ENCODE measurements at regions not wholly inside any gene's neighbourhood (a gene's known extent, or its start where the extent isn't known, plus 50 kb on each side); places are given as distances from the start of the nearest gene placed in this dataset.
"Not testable (repeated sequence)": the region's sequence is repeated elsewhere in the genome, so short reads cannot be mapped to it uniquely, and the experiment has no call there.

DNA sequence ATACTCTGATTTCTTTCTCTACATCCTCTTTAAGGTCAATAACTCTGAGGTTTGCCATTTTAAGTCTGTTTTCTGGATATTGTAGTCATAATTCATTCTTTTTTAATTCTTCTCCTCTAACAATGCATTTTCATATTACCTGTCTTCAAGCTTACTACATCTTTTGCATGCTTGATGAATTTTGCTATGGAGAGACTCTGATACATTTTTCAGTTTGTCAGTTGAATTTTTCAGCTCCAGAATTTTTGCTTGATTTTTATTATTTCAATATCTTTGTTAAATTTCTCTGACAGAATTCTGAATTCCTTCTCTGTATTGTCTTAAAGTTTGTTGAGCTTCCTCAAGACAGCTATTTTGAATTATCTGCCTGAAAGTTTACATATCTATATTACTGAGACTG lies 159.8 kb upstream of the ST8SIA4 start:
- no peaks in the 10 kb centered on the region for H3K36me3 Mint-ChIP-seq (ENCODE audit: low read depth)
- no peak overlapping the region for H3K4me3 Mint-ChIP-seq
- no peak for DNase-seq
- TF ChIP-seq, protein P1, sequence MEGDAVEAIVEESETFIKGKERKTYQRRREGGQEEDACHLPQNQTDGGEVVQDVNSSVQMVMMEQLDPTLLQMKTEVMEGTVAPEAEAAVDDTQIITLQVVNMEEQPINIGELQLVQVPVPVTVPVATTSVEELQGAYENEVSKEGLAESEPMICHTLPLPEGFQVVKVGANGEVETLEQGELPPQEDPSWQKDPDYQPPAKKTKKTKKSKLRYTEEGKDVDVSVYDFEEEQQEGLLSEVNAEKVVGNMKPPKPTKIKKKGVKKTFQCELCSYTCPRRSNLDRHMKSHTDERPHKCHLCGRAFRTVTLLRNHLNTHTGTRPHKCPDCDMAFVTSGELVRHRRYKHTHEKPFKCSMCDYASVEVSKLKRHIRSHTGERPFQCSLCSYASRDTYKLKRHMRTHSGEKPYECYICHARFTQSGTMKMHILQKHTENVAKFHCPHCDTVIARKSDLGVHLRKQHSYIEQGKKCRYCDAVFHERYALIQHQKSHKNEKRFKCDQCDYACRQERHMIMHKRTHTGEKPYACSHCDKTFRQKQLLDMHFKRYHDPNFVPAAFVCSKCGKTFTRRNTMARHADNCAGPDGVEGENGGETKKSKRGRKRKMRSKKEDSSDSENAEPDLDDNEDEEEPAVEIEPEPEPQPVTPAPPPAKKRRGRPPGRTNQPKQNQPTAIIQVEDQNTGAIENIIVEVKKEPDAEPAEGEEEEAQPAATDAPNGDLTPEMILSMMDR (IDR thresholded peaks at IDR 0.05), result no peak
- no peaks in the 10 kb centered on the region; the same call in 1 of the 2 replicates for H3K27me3 Mint-ChIP-seq (ENCODE audit: insufficient read depth)
- no peak overlapping the region for H3K27ac Mint-ChIP-seq
- H3K4me1 Mint-ChIP-seq (ENCODE audit: low read depth), result no peaks in the 10 kb centered on the region
- H3K9me3 Mint-ChIP-seq, result peaks cover 26% of the 10 kb centered on the region

DNA sequence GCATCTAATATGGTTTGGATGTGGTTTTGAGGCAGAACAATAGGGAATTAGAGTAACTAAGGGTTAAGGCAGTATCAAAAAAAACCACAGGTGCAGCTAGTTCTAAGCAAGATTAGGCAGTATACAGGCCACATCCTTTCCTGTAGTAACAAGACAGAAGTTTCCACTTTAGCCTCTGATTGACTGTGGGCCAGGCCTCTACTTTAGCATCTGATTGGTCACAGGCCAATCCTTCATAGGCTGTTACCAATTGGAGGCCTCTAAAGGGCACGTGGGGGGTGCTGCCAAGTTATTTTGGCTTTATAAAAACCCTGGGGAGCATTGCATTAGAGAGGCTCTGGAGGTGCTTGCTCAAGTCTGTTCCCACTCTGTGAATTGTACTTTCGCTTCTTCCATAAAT lies 144.1 kb upstream of the ST8SIA4 start:
- H3K27me3 Mint-ChIP-seq (ENCODE audit: insufficient read depth), result no peaks in the 10 kb centered on the region
- H3K4me1 Mint-ChIP-seq (ENCODE audit: low read depth), result no peaks in the 10 kb centered on the region
- no peak overlapping the region for H3K4me3 Mint-ChIP-seq
- H3K27ac Mint-ChIP-seq, result no peak overlapping the region
- H3K9me3 Mint-ChIP-seq, result peaks cover 24% of the 10 kb centered on the region
- TF ChIP-seq, protein P1 (IDR thresholded peaks at IDR 0.05), result no peak
- no peaks in the 10 kb centered on the region for H3K36me3 Mint-ChIP-seq (ENCODE audit: low read depth)
- no peak for DNase-seq

DNA sequence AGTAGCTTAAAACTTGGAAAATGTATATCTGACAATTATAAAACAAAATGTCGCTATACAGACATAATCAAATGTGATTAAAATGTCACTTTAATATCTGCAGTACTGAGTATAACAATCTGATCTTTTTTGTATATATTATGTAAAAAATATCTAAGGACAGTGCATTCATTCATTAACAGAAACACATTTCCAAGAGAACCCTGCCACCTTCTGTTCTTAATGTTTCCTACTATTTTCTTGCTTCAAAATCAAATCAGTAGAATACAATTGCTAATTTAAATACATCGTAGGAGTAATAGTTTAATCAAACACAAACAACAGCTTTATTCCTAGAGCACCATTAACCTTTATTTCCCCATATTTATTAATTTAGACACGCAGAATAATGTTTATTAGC lies 142.6 kb upstream of the ST8SIA4 start:
- no peaks in the 10 kb centered on the region for H3K4me1 Mint-ChIP-seq (ENCODE audit: low read depth)
- H3K9me3 Mint-ChIP-seq, result peaks cover 18% of the 10 kb centered on the region
- TF ChIP-seq, protein P1 (IDR thresholded peaks at IDR 0.05), result no peak
- H3K27me3 Mint-ChIP-seq (ENCODE audit: insufficient read depth), result no peaks in the 10 kb centered on the region
- no peaks in the 10 kb centered on the region for H3K36me3 Mint-ChIP-seq (ENCODE audit: low read depth)
- DNase-seq, result no peak
- H3K27ac Mint-ChIP-seq, result no peak overlapping the region
- H3K4me3 Mint-ChIP-seq, result no peak overlapping the region

DNA sequence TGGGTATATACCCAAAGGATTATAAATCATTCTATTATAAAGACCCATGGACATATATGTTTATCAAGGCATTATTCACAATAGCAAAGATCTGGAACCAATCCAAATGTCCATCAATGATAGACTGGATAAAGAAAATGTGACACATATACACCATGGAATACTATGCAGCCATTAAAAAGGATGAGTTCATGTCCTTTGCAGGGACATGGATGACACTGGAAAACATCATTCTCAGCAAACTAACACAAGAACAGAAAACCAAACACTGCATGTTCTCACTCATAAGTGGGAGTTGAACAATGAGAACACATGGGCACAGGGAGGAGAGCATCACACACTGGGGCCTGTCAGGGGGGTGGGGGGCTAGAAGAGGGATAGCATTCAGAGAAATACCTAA lies 136.9 kb upstream of the ST8SIA4 start:
- not testable (repeated sequence) for H3K27ac Mint-ChIP-seq; H3K36me3 Mint-ChIP-seq (ENCODE audit: low read depth); H3K4me3 Mint-ChIP-seq; H3K4me1 Mint-ChIP-seq (ENCODE audit: low read depth); H3K27me3 Mint-ChIP-seq (ENCODE audit: insufficient read depth); DNase-seq
- H3K9me3 Mint-ChIP-seq, result peaks cover 24% of the 10 kb centered on the region

DNA sequence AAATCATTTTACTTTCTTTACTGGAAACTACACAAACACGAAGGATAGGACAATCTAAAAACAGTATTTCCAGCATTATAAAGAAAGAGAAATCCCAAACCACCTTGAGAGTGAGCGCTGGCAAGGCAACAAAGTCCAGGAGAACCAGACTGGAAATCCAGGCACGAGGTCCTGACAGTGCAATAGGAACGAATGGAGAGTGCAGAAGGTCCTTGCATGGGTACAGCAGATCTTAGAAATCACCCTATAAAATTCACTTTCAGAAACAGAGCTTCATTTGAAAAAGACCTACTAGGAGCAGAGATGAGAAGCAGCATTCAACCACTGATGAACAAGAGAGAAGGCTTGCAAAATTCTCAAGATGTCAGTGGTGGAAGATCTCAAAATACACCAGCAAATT lies 133.7 kb upstream of the ST8SIA4 start:
- TF ChIP-seq, protein P1 (IDR thresholded peaks at IDR 0.05), result no peak
- Mint-ChIP-seq H3K27me3 (ENCODE audit: insufficient read depth) (no peaks in the 10 kb centered on the region), H3K9me3 (peaks cover 34% of the 10 kb centered on the region), H3K4me1 (ENCODE audit: low read depth) (no peaks in the 10 kb centered on the region), H3K27ac (no peak overlapping the region), H3K36me3 (ENCODE audit: low read depth) (no peaks in the 10 kb centered on the region), H3K4me3 (no peak overlapping the region)
- DNase-seq, result no peak

DNA sequence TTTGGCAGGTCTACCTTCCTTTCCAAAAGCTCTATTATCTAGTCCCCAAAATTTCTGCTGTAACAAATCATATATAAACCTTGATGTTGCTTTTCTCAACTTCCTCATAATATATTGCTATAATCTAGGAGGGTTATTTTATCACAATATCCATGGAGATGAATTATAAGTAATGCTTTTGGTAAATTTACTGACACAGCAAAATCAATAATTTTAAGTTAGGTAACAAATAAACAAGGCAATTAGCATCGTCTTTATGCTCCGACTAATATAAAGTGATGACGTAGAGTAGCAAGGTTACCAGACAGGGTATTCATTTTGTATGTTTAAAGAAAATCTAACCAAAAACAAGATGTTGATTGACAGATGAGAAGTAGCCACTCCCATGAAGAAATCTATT lies 132.3 kb upstream of the ST8SIA4 start:
- H3K9me3 Mint-ChIP-seq, result peaks cover 31% of the 10 kb centered on the region
- no peaks in the 10 kb centered on the region for H3K4me1 Mint-ChIP-seq (ENCODE audit: low read depth)
- no peaks in the 10 kb centered on the region for H3K36me3 Mint-ChIP-seq (ENCODE audit: low read depth)
- DNase-seq, result no peak
- H3K27me3 Mint-ChIP-seq (ENCODE audit: insufficient read depth), result no peaks in the 10 kb centered on the region
- TF ChIP-seq, protein P1 (IDR thresholded peaks at IDR 0.05), result no peak
- H3K27ac Mint-ChIP-seq, result no peak overlapping the region
- H3K4me3 Mint-ChIP-seq, result no peak overlapping the region
